Brain microvascular endothelial cell (primary cell): ENCODE measurements at regions not wholly inside any gene's neighbourhood (a gene's known extent, or its start where the extent isn't known, plus 50 kb on each side); places are given as distances from the start of the nearest gene placed in this dataset.

Experiments used
- DNase-seq: peaks from one replicate; pipeline ENCODE4 v3.0.0-alpha.2; 2020
- H3K27ac ChIP-seq: fragments of 250-450 bp; sonication (Bioruptor Pico); 2 replicates; pipeline ENCODE4 v1.5.1; 2020; ENCODE audit warnings: mild to moderate bottlenecking, moderate library complexity
- H3K27me3 ChIP-seq: fragments of 250-450 bp; sonication (Bioruptor Pico); replicated peaks from 2 replicates; pipeline ENCODE4 v1.5.1; 2020; ENCODE audit warnings: mild to moderate bottlenecking
- H3K36me3 ChIP-seq: fragments of 250-450 bp; sonication (Bioruptor Pico); replicated peaks from 2 replicates; pipeline ENCODE4 v1.5.1; 2020; ENCODE audit warnings: mild to moderate bottlenecking
- H3K4me3 ChIP-seq: 2 replicates; pipeline ENCODE4 v1.5.1; 2011; ENCODE audit warnings: low read depth, mild to moderate bottlenecking, control low read depth, low read length, moderate library complexity
- CTCF ChIP-seq: IDR thresholded peaks from 2 replicates; pipeline ENCODE4 v1.5.1; 2011; ENCODE audit warnings: low read depth, mild to moderate bottlenecking, moderate library complexity, low read length, control low read depth, inconsistent platforms; ENCODE audit errors: missing control alignments
- in situ Hi-C: cut with HindIII; loops from 2 replicates; pipeline ENCODE4 v1.10.0; 2017; ENCODE audit warnings: low sequenced_read_pairs, low pct_ligation_motif_present

GRCh38 chr2:133780997-133781513 lies 212.8 kb upstream of the NCKAP5 start:
- Histone ChIP-seq H3K4me3 (no peak overlapping the region), H3K27me3 (no peaks in the 10 kb centered on the region)
- in situ Hi-C loops, result no loop called here

GRCh38 chr2:133787207-133787606 lies 218.9 kb upstream of the NCKAP5 start:
- in situ Hi-C loops, result no loop called here
- peak; percentile 73 for DNase-seq
- Histone ChIP-seq H3K36me3 (no peaks in the 10 kb centered on the region), H3K27ac (peak overlapping the region; percentile 96), H3K4me3 (no peak overlapping the region), H3K27me3 (no peaks in the 10 kb centered on the region)
- TF ChIP-seq CTCF, result no peak

More at GRCh38 chr2:133780997-133781513, 212.8 kb upstream of the NCKAP5 start:
- TF ChIP-seq CTCF, result no peak
- no peak for DNase-seq
- Histone ChIP-seq H3K36me3 (no peaks in the 10 kb centered on the region), H3K27ac (no peak overlapping the region)

GRCh38 chr2:133787651-133788050 lies 219.4 kb upstream of the NCKAP5 start:
- peak overlapping the region; percentile 96 for H3K27ac ChIP-seq
- no peak for TF ChIP-seq CTCF
- in situ Hi-C loops, result no loop called here
- H3K36me3 ChIP-seq, result no peaks in the 10 kb centered on the region
- H3K4me3 ChIP-seq, result no peak overlapping the region
- H3K27me3 ChIP-seq, result no peaks in the 10 kb centered on the region
- DNase-seq, result no peak

- H3K27ac ChIP-seq, result peak overlapping the region; percentile 96
- peak; percentile 68 for DNase-seq
Measured at GRCh38 chr2:133788386-133788785, 220.1 kb upstream of the NCKAP5 start.

GRCh38 chr2:133789743-133790142 lies 221.5 kb upstream of the NCKAP5 start:
- H3K36me3 ChIP-seq, result no peaks in the 10 kb centered on the region
- peak overlapping the region; percentile 96 for H3K27ac ChIP-seq
- DNase-seq, result no peak
- no peaks in the 10 kb centered on the region for H3K27me3 ChIP-seq
- no peak overlapping the region for H3K4me3 ChIP-seq
- TF ChIP-seq CTCF, result no peak
- in situ Hi-C loops, result no loop called here

More at GRCh38 chr2:133788386-133788785, 220.1 kb upstream of the NCKAP5 start:
- no peak for TF ChIP-seq CTCF
- Histone ChIP-seq H3K27me3 (no peaks in the 10 kb centered on the region), H3K36me3 (no peaks in the 10 kb centered on the region), H3K4me3 (no peak overlapping the region)
- in situ Hi-C loops, result no loop called here

GRCh38 chr2:133790711-133791110 lies 222.4 kb upstream of the NCKAP5 start:
- H3K4me3 ChIP-seq, result no peak overlapping the region
- in situ Hi-C loops, result no loop called here
- H3K36me3 ChIP-seq, result no peaks in the 10 kb centered on the region
- peak overlapping the region; percentile 96 for H3K27ac ChIP-seq
- peak; percentile 74 for DNase-seq
- no peaks in the 10 kb centered on the region for H3K27me3 ChIP-seq
- TF ChIP-seq CTCF, result no peak
